ENCODE measurements at regions not wholly inside any gene's neighbourhood (a gene's known extent, or its start where the extent isn't known, plus 50 kb on each side); places are given as distances from the start of the nearest gene placed in this dataset.

DNA sequence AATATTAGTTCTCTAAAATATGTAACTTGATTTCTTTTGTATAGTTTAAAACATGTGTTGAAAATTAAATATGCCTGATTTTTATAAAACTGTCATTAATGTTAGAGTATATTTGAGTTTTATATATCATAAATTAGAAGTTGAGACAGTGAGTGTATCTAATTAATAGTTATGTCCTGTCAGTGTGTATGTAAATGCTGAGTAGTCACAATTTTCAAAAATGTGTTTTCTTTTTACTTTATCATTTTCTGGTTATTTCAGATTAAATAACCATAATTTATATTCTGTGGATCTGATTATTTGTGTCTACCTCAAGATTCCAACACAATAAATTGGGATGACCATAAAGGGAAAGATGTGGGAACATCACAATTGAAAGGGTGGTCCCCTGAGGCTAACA is 82.7 kb upstream of the CXXC4 start:
- TF ChIP-seq, protein P1, sequence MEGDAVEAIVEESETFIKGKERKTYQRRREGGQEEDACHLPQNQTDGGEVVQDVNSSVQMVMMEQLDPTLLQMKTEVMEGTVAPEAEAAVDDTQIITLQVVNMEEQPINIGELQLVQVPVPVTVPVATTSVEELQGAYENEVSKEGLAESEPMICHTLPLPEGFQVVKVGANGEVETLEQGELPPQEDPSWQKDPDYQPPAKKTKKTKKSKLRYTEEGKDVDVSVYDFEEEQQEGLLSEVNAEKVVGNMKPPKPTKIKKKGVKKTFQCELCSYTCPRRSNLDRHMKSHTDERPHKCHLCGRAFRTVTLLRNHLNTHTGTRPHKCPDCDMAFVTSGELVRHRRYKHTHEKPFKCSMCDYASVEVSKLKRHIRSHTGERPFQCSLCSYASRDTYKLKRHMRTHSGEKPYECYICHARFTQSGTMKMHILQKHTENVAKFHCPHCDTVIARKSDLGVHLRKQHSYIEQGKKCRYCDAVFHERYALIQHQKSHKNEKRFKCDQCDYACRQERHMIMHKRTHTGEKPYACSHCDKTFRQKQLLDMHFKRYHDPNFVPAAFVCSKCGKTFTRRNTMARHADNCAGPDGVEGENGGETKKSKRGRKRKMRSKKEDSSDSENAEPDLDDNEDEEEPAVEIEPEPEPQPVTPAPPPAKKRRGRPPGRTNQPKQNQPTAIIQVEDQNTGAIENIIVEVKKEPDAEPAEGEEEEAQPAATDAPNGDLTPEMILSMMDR (IDR thresholded peaks at IDR 0.05), result no peak
- TF ChIP-seq POLR2AphosphoS5 (IDR thresholded peaks at IDR 0.05) (no peak), POLR2A (IDR thresholded peaks at IDR 0.05; ENCODE audit: low read depth) (no peak), EP300 (IDR thresholded peaks at IDR 0.05) (no peak)

Data from esophagus muscularis mucosa (tissue), 4 donors.